Fibroblast of the aortic adventitia (primary cell): ENCODE measurements at regions not wholly inside any gene's neighbourhood (a gene's known extent, or its start where the extent isn't known, plus 50 kb on each side); places are given as distances from the start of the nearest gene placed in this dataset.

Source experiments
- DNase-seq: peaks from one replicate; pipeline ENCODE4 v3.0.0-alpha.2; 2010; ENCODE audit warnings: low read depth
- H3K4me3 ChIP-seq: 2 replicates; pipeline ENCODE4 v1.5.1; 2011; ENCODE audit warnings: low read depth, mild to moderate bottlenecking, control low read depth, low read length, moderate library complexity
- CTCF ChIP-seq: IDR thresholded peaks from 2 replicates; pipeline ENCODE4 v1.5.1; 2011; ENCODE audit warnings: mild to moderate bottlenecking, low read length, control low read depth, inconsistent platforms; ENCODE audit not compliant: insufficient read depth

- no peak for TF ChIP-seq CTCF
- no peak overlapping the region for H3K4me3 ChIP-seq
- peak; percentile 25 for DNase-seq
These were observed 209.8 kb upstream of the FLRT2 start for GRCh38 chr14:85319998-85320630.

GRCh38 chr14:85325134-85326017, 204.6 kb upstream of the FLRT2 start:
- no peak for DNase-seq
- H3K4me3 ChIP-seq: no peak overlapping the region
- no peak for TF ChIP-seq CTCF

- DNase-seq: no peak
- H3K4me3 ChIP-seq: no peak overlapping the region
- no peak for TF ChIP-seq CTCF
These were observed 197.5 kb upstream of the FLRT2 start for GRCh38 chr14:85332401-85332800.

- no peak for TF ChIP-seq CTCF
- peak; percentile 62 for DNase-seq
- H3K4me3 ChIP-seq: no peak overlapping the region
These were observed 196.6 kb upstream of the FLRT2 start for GRCh38 chr14:85333313-85333712.

- peak; percentile 15 for DNase-seq
- TF ChIP-seq CTCF: no peak
- H3K4me3 ChIP-seq: no peak overlapping the region
These were observed 196.1 kb upstream of the FLRT2 start for GRCh38 chr14:85333841-85334240.

GRCh38 chr14:85334316-85334715, 195.6 kb upstream of the FLRT2 start:
- H3K4me3 ChIP-seq: no peak overlapping the region
- peak; percentile 77 for DNase-seq
- no peak for TF ChIP-seq CTCF
